Middle frontal gyrus (tissue), 1 donor: ENCODE measurements at regions not wholly inside any gene's neighbourhood (a gene's known extent, or its start where the extent isn't known, plus 50 kb on each side); places are given as distances from the start of the nearest gene placed in this dataset.
"Not testable (repeated sequence)": the region's sequence is repeated elsewhere in the genome, so short reads cannot be mapped to it uniquely, and the experiment has no call there.

Experiments used
- DNase-seq: peaks from one replicate; pipeline ENCODE4 v3.0.0-alpha.2; 2015; ENCODE audit warnings: low spot score; ENCODE audit errors: extremely low spot score

- DNase-seq = no peak
These were observed 1283.7 kb downstream of the PCDH9 start for GRCh38 chr13:65946387-65946786.

- no peak for DNase-seq
These were observed 1286.4 kb downstream of the PCDH9 start for GRCh38 chr13:65943708-65944107.

DNA sequence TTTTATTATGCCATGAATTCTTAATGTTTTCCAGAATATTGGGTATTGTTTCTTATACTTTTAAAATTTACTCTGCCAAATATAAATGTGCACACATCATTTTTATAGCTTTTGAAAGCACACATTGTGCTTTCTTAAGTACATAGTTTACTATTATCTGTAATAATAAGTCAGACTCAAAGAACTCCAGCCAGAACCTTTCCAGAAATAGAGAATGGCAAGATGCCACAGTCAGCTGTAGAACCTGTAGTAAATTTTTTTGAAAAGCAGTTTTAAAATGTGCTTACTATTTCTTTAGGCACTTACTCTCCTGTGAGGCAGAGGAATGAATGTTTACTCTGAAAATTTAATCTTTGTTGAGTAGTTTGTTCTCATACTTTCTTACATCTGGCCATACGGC is 1287.1 kb downstream of the PCDH9 start:
- no peak for DNase-seq

- DNase-seq = no peak
These were observed 1289.4 kb downstream of the PCDH9 start for GRCh38 chr13:65940720-65941119.

- no peak for DNase-seq
These were observed 1292.9 kb downstream of the PCDH9 start for GRCh38 chr13:65937251-65937650.

DNA sequence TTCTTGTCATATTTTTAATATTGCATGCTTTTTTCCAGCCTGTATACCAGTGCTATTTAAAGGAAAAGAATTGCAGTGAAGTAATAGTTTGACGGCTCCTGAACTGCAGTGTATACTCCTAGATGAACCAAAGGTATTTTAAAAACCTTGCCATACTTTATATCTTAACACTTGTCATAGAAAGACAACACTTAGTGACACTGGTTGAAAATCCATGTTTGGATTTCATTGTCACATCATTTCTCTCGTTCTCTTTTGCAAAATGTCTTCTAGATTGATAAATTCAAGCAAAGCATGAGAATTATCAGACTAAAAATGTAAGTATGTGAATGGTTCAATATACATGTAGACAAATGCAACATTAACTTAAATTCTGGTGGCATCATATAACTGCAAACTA is 1293.9 kb downstream of the PCDH9 start:
- no peak for DNase-seq

DNA sequence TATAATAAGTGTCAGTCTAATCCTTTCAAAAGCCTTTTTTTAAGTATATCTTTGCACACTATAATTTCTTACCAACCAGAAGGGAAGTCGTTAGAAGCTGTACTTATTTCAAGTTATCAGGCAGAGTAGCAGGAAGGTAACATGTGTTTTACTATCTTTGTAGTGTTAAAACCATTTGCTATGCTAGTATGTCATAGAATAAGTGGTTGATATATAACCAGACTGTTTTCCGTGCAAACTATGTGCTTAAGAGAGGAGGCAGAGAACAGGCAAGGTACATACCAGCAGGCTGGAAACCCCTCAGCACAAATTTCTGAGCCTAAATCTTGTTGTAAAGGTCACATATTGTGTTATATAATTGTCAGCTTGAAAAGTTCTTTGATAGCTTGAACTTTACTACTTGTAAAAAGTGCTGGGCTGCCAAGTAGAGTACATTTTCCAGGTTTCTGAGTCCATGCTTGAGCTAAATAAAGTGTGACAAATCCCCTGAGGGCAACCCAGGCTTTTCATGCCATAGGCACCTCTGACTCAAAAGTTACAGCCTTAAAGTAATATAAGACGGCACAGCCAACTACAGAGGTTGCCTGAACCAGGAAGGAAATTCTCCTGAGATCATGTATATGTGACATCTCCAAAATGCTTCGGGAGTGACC is 1297.4 kb downstream of the PCDH9 start:
- DNase-seq = no peak

GRCh38 chr13:65932013-65932412 is 1298.1 kb downstream of the PCDH9 start:
- no peak for DNase-seq

GRCh38 chr13:65929436-65929835 is 1300.7 kb downstream of the PCDH9 start:
- DNase-seq = no peak

GRCh38 chr13:65926750-65927171 is 1303.4 kb downstream of the PCDH9 start:
- no peak for DNase-seq

- DNase-seq = not testable (repeated sequence)
These were observed 1307.3 kb downstream of the PCDH9 start for GRCh38 chr13:65922846-65923245.

GRCh38 chr13:65921933-65922332 is 1308.2 kb downstream of the PCDH9 start:
- DNase-seq = no peak

DNA sequence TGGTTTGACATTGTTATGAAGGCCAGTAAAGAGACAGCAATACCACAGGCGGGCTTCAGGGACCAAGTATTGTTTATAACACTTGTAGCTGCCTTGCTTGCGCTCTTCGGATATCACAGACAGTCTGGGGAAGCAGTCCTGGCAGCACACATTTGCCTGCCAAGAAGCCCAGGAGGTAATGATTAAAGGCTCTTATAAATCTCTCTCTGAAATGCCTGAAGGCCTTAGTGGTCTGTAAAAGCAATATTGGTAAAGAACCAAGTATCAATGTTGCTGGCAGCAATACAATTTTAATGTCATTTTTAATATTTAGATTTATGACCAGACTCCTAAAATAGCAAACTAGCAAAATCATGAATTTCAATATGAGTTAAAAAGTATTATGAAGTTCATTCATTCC is 1312.4 kb downstream of the PCDH9 start:
- DNase-seq = no peak

GRCh38 chr13:65915195-65915594 is 1314.9 kb downstream of the PCDH9 start:
- DNase-seq = no peak

GRCh38 chr13:65914716-65915115 is 1315.4 kb downstream of the PCDH9 start:
- no peak for DNase-seq

GRCh38 chr13:65913173-65913572 is 1317.0 kb downstream of the PCDH9 start:
- no peak for DNase-seq

- no peak for DNase-seq
These were observed 1317.6 kb downstream of the PCDH9 start for GRCh38 chr13:65912516-65912915.

- DNase-seq = no peak
These were observed 1318.5 kb downstream of the PCDH9 start for GRCh38 chr13:65911546-65912193.

GRCh38 chr13:65909501-65909900 is 1320.6 kb downstream of the PCDH9 start:
- no peak for DNase-seq

DNA sequence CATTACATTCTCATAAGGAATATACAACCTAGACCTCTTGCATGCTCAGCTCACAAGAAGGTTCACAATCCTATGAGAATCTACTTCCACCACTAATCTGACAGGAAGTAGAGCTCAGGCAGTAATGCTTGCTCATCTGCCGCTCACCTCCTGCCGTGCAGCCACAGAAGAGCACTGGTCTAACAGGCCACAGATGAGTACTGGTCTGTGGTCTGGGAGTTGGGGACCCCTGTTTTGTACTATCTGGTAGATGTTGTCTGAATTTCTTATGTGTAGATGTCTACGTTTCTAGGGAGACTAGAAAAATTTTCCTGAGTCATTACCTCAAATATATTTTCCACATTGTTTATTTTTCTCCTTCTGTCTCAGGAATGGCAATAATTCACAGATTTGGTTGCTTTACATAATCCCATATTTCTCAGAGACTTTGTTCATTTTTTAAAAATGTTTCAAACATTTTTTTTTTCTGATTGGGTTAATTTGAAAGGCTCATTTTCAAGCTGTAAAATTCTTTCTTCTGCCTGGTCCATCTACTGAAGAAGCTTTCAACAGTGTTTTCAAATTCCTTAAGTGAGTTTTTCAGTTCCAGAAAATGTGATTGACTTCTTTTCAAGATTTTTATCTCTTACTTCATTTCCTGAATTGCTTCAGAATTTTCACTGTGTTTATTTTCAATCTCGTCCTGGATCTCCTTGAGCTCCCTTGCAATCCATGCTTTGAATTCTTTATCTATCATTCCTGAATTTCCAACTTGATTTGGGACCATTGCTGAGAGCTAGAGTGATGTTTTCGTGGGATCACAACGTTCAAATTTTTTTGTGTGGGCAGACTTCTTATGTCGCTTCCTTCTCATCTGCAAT is 1322.2 kb downstream of the PCDH9 start:
- no peak for DNase-seq

- DNase-seq = no peak
These were observed 1328.4 kb downstream of the PCDH9 start for GRCh38 chr13:65901723-65902122.

DNA sequence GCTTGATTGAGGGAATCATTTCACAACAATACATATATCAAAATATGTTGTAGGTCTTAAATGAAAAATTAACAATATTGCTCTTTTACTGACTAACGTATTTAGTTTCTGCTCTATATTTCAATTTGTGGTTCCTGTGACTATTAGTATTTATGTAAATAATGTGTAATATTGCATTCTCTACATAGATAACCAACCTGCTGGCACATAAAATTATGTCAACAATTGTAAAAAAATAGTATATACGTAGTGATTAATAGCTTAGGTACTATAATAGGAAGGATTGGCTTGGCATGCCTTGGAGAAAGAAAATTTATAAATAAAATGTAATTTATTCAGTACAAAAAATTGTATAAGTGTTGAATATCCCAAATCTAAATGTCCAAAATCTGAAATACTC is 1336.1 kb downstream of the PCDH9 start:
- DNase-seq = no peak
